ENCODE measurements at regions not wholly inside any gene's neighbourhood (a gene's known extent, or its start where the extent isn't known, plus 50 kb on each side); places are given as distances from the start of the nearest gene placed in this dataset.

GRCh38 chr13:43981512-43982301 lies 102.0 kb downstream of the LACC1 start:
- no peaks in the 10 kb centered on the region for H3K27me3 ChIP-seq
- H3K27ac ChIP-seq, result no peak overlapping the region
- no peak for TF ChIP-seq CTCF (IDR thresholded peaks at IDR 0.05)
- H3K36me3 ChIP-seq, result no peaks in the 10 kb centered on the region
- H3K4me1 ChIP-seq, result no peaks in the 10 kb centered on the region
- H3K9me3 ChIP-seq, result no peaks in the 10 kb centered on the region
- no peak overlapping the region for H3K4me3 ChIP-seq
- DNase-seq, result no peak
- intact Hi-C loops (cut with DNase I; ENCODE audit: low total_unique reads), result no loop called here

GRCh38 chr13:43983373-43983772 lies 103.7 kb downstream of the LACC1 start:
- no peaks in the 10 kb centered on the region for H3K27me3 ChIP-seq
- no peaks in the 10 kb centered on the region for H3K36me3 ChIP-seq
- no peak for TF ChIP-seq CTCF (IDR thresholded peaks at IDR 0.05)
- intact Hi-C loops (cut with DNase I; ENCODE audit: low total_unique reads), result no loop called here
- H3K4me3 ChIP-seq, result no peak overlapping the region
- no peak overlapping the region for H3K27ac ChIP-seq
- peaks cover 0 to 7% (median 2%) of the 10 kb centered on the region in 4 donors for H3K4me1 ChIP-seq
- no peaks in the 10 kb centered on the region for H3K9me3 ChIP-seq
- no peak for DNase-seq

GRCh38 chr13:43984292-43984691 lies 104.6 kb downstream of the LACC1 start:
- peaks cover 0 to 16% (median 3%) of the 10 kb centered on the region in 4 donors for H3K4me1 ChIP-seq
- intact Hi-C loops (cut with DNase I; ENCODE audit: low total_unique reads), result no loop called here
- H3K4me3 ChIP-seq, result no peak overlapping the region
- no peaks in the 10 kb centered on the region for H3K27me3 ChIP-seq
- H3K27ac ChIP-seq, result no peak overlapping the region
- H3K36me3 ChIP-seq, result no peaks in the 10 kb centered on the region
- no peaks in the 10 kb centered on the region for H3K9me3 ChIP-seq
- TF ChIP-seq CTCF (IDR thresholded peaks at IDR 0.05), result no peak
- no peak for DNase-seq

- Histone ChIP-seq H3K4me3 (no peak overlapping the region), H3K36me3 (no peaks in the 10 kb centered on the region), H3K9me3 (no peaks in the 10 kb centered on the region), H3K4me1 (peaks cover 0 to 18% (median 3%) of the 10 kb centered on the region in 4 donors), H3K27ac (no peak overlapping the region), H3K27me3 (no peaks in the 10 kb centered on the region)
- intact Hi-C loops (cut with DNase I; ENCODE audit: low total_unique reads), result no loop called here
- no peak for TF ChIP-seq CTCF (IDR thresholded peaks at IDR 0.05)
- DNase-seq, result no peak
Measured at GRCh38 chr13:43985422-43986072, 105.8 kb downstream of the LACC1 start.

GRCh38 chr13:43986421-43986981 lies 106.8 kb downstream of the LACC1 start:
- Histone ChIP-seq H3K27me3 (no peaks in the 10 kb centered on the region), H3K4me1 (peaks cover 0 to 18% (median 3%) of the 10 kb centered on the region in 4 donors), H3K27ac (no peak overlapping the region), H3K9me3 (no peaks in the 10 kb centered on the region), H3K36me3 (no peaks in the 10 kb centered on the region), H3K4me3 (no peak overlapping the region)
- DNase-seq, result no peak
- no peak for TF ChIP-seq CTCF (IDR thresholded peaks at IDR 0.05)
- intact Hi-C loops (cut with DNase I; ENCODE audit: low total_unique reads), result no loop called here

All from tibial artery (tissue), 4 donors.